Body of pancreas (tissue), 4 donors: ENCODE measurements at regions not wholly inside any gene's neighbourhood (a gene's known extent, or its start where the extent isn't known, plus 50 kb on each side); places are given as distances from the start of the nearest gene placed in this dataset.

Experiments
- CTCF ChIP-seq, 7 experiments: fragments of 450-650 bp in 4 of 7; fragments of 200-600 bp in 3 of 7; sonication (generic) in 3 of 7; IDR thresholded peaks; one replicate each; pipeline ENCODE4 v1.5.1; 2016 to 2019; ENCODE audit warnings: antibody characterized with exemption in 7 of 7
- POLR2A ChIP-seq, 3 donors: fragments of 450-650 bp; IDR thresholded peaks; one replicate each; pipeline ENCODE4 v1.6.1; 2016; ENCODE audit warnings: antibody characterized with exemption in 3 of 3, mild to moderate bottlenecking in 2 of 3

- TF ChIP-seq CTCF (IDR thresholded peaks at IDR 0.05) (no peak), POLR2A (IDR thresholded peaks at IDR 0.05) (no peak)
Measured at GRCh38 chr7:113270790-113271189, 152.4 kb upstream of the SMIM30 start.
